Posterior vena cava (tissue), 2 donors: ENCODE measurements at regions not wholly inside any gene's neighbourhood (a gene's known extent, or its start where the extent isn't known, plus 50 kb on each side); places are given as distances from the start of the nearest gene placed in this dataset.
"Not testable (repeated sequence)": the region's sequence is repeated elsewhere in the genome, so short reads cannot be mapped to it uniquely, and the experiment has no call there.

Source experiments
- DNase-seq: peaks from one replicate; pipeline ENCODE4 v3.0.0-alpha.2; 2020; ENCODE audit warnings: low spot score
- intact Hi-C, 2 donors: fragments of 100-400 bp; cut with DNase I; formaldehyde crosslinking; loops; one replicate each; pipeline versions ENCODE4 v1.14.1 to v1.14.2; 2022 to 2023
- donor health status: DM: yes; HTN: yes; CAD: no.
- donor health status: DM: yes; HTN: yes; CAD: no.

DNA sequence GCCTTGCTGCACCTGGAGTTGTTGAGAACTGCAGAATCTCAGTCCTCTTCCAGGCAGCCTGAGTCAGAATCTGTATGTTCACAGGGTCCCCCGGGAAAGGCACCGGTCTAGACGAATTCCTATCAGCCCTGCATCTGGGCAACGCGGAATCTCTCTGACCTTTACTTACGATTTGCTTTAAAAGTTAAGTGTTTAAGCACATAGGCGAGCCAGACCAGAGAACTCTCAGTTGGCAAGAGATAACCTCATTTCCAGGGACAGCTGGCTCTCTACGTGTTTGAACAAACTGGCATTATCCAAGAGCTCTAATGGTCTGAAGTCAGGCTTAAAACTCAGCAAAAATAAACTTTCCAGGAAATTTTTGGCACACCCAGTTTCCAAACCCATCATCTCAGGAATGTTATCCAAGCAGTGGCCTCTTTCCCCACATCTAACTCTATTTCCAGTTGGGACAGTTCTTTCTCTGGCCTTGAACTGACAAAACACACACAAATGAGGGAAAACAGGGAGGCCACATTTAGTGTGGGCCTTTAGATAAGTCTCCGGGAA, 53.4 kb downstream of the HES1 start:
- intact Hi-C loops: no loop called here

GRCh38 chr3:194191850-194192249, 55.9 kb downstream of the HES1 start:
- intact Hi-C loops, DNase-seq: not testable (repeated sequence)

More for the DNA sequence above, 53.4 kb downstream of the HES1 start:
- peak; percentile 84 for DNase-seq

- DNase-seq: no peak
- intact Hi-C loops: no loop called here
Measured at GRCh38 chr3:194194051-194194756, 58.3 kb downstream of the HES1 start.

DNA sequence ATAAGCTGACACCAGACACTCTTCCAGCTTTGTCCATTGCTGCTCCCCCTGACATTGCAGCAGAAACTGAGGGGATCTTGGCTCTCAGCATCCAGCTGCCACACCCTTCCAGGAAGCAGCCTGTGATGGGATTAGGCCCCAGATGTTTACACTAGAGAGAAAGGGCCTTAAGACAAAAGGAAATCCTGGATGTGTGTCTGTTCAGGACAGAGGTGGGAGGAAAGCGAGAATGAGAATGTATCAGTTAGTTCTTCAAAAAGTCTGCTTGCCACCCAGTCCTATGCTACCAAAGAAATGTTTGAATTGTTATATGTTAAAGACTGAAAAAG, 58.8 kb downstream of the HES1 start:
- no peak for DNase-seq
- intact Hi-C loops: no loop called here

DNA sequence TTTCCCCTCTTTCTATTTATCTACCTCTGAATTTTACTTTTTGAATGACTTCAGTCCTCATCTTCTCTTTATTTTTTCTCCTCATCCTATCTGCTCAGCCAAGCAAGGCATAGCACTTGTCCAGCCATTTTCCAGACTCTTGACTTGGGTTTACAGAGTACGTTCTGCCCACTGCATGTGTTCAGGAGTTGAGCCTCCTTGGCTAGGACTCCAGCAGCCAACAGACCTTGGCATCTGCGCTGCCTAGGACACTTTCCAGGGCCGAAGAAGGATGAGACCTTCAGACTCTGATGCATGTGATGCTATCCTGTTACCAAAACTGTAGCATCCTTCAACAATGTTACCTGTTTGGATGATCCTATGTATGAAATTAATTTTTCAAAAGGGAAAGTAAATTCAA, 59.7 kb downstream of the HES1 start:
- intact Hi-C loops: no loop called here
- no peak for DNase-seq

- intact Hi-C loops: no loop called here
- no peak for DNase-seq
Measured at GRCh38 chr3:194196876-194197275, 60.9 kb downstream of the HES1 start.

GRCh38 chr3:194197396-194197960, 61.5 kb downstream of the HES1 start:
- intact Hi-C loops: no loop called here
- DNase-seq: no peak

GRCh38 chr3:194197981-194198695, 62.2 kb downstream of the HES1 start:
- no peak for DNase-seq
- intact Hi-C loops: no loop called here

- intact Hi-C loops: no loop called here
- no peak for DNase-seq
Measured at GRCh38 chr3:194198938-194199337, 63.0 kb downstream of the HES1 start.

GRCh38 chr3:194200422-194201081, 64.6 kb downstream of the HES1 start:
- DNase-seq: no peak
- intact Hi-C loops: no loop called here

- intact Hi-C loops: no loop called here
- DNase-seq: no peak
Measured at GRCh38 chr3:194201953-194202666, 66.2 kb downstream of the HES1 start.

DNA sequence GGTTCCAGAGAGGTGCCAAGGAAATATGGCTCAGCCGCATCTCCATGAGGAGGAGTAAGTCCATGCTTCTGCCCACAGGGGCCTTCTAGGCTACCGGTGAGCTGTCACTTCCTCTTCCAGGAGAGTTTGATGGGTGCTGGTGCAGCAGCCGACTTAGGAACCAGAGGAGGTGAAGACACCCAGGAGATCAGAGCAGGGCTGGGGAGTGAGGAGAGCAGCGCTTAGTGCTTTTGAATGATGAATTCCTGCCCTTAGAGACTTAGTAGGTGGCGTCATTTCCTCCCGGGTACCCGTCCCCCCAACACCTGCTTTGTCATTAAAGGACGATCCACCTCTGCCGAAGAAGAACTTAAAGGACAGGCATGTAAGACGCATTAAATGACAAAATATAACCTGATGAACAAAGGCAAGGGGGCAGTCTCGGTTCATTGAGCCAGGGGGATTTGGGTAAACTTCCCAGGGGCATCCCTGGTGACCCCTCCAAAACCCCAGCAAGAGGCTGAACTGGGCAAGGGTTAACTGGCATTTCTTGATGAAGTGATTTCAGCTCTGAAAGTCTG, 67.6 kb downstream of the HES1 start:
- intact Hi-C loops: no loop called here
- no peak for DNase-seq

GRCh38 chr3:194204042-194204987, 68.4 kb downstream of the HES1 start:
- intact Hi-C loops: no loop called here
- no peak for DNase-seq

GRCh38 chr3:194205675-194206133, 69.8 kb downstream of the HES1 start:
- no peak for DNase-seq
- intact Hi-C loops: no loop called here

GRCh38 chr3:194206320-194206719, 70.4 kb downstream of the HES1 start:
- DNase-seq: peak; percentile 85
- intact Hi-C loops: no loop called here

GRCh38 chr3:194208709-194209108, 72.8 kb downstream of the HES1 start:
- intact Hi-C loops: no loop called here
- no peak for DNase-seq

- DNase-seq: no peak
Measured at GRCh38 chr3:194212161-194212844, 76.4 kb downstream of the HES1 start.

More at GRCh38 chr3:194212161-194212844, 76.4 kb downstream of the HES1 start:
- intact Hi-C loops: no loop called here
